GM11168 (cell line): ENCODE measurements at regions not wholly inside any gene's neighbourhood (a gene's known extent, or its start where the extent isn't known, plus 50 kb on each side); places are given as distances from the start of the nearest gene placed in this dataset.

Experiments
- in situ Hi-C: fragments of 300-500 bp; cut with MboI; formaldehyde crosslinking; loops from one replicate; pipeline ENCODE4 v1.12.0; 2022; ENCODE audit warnings: low sequenced_read_pairs; ENCODE audit not compliant: unreplicated experiment

- in situ Hi-C loops, result no loop called here
Observed at GRCh38 chrX:12026481-12026880, 111.8 kb upstream of the FRMPD4 start.

GRCh38 chrX:12032082-12032481, 106.2 kb upstream of the FRMPD4 start:
- in situ Hi-C loops, result no loop called here

- in situ Hi-C loops, result no loop called here
Observed at GRCh38 chrX:12034741-12035140, 103.5 kb upstream of the FRMPD4 start.

- in situ Hi-C loops, result no loop called here
Observed at GRCh38 chrX:12042615-12043014, 95.7 kb upstream of the FRMPD4 start.

- in situ Hi-C loops, result no loop called here
Observed at GRCh38 chrX:12052109-12052508, 86.2 kb upstream of the FRMPD4 start.

GRCh38 chrX:12058087-12058486, 80.2 kb upstream of the FRMPD4 start:
- in situ Hi-C loops, result no loop called here

GRCh38 chrX:12060489-12061260, 77.6 kb upstream of the FRMPD4 start:
- in situ Hi-C loops, result no loop called here

GRCh38 chrX:12065251-12065650, 73.0 kb upstream of the FRMPD4 start:
- in situ Hi-C loops, result no loop called here

- in situ Hi-C loops, result loop anchor here (25.0 kb wide), 1 partner anchor 636 kb away; no protein-coding TSS in a partner anchor
Observed at GRCh38 chrX:12076046-12076445, 62.2 kb upstream of the FRMPD4 start.

- in situ Hi-C loops, result loop anchor here (25.0 kb wide), 1 partner anchor 632 kb away; no protein-coding TSS in a partner anchor
Observed at GRCh38 chrX:12080265-12080664, 58.0 kb upstream of the FRMPD4 start.

GRCh38 chrX:12082959-12083358, 55.3 kb upstream of the FRMPD4 start:
- in situ Hi-C loops, result loop anchor here (25.0 kb wide), 1 partner anchor 629 kb away; no protein-coding TSS in a partner anchor
